ENCODE measurements at regions not wholly inside any gene's neighbourhood (a gene's known extent, or its start where the extent isn't known, plus 50 kb on each side); places are given as distances from the start of the nearest gene placed in this dataset.

GRCh38 chr5:120096413-120096812 is 367.7 kb upstream of the PRR16 start:
- H3K4me1 ChIP-seq: no peaks in the 10 kb centered on the region
- no peak overlapping the region for H3K4me3 ChIP-seq (replicated peaks in 1 of 3)
- no peak for DNase-seq
- no peaks in the 10 kb centered on the region for H3K9me3 ChIP-seq
- no peak for TF ChIP-seq CTCF (IDR thresholded peaks at IDR 0.05)
- TF ChIP-seq POLR2A (IDR thresholded peaks at IDR 0.05): no peak
- H3K27ac ChIP-seq: no peak overlapping the region
- intact Hi-C loops (cut with DNase I): no loop called here
- H3K27me3 ChIP-seq: no peaks in the 10 kb centered on the region
- no peaks in the 10 kb centered on the region for H3K36me3 ChIP-seq
- 62 to 71% methylated on average over 3 of the region's 3 CpGs for WGBS, 2 donors

- Histone ChIP-seq H3K9me3 (no peaks in the 10 kb centered on the region), H3K36me3 (no peaks in the 10 kb centered on the region), H3K27me3 (no peaks in the 10 kb centered on the region), H3K4me3 (replicated peaks in 1 of 3) (no peak overlapping the region), H3K27ac (no peak overlapping the region), H3K4me1 (no peaks in the 10 kb centered on the region)
- intact Hi-C loops (cut with DNase I): no loop called here
- WGBS, 2 donors: 74 to 76% methylated on average over 4 of the region's 4 CpGs
- TF ChIP-seq POLR2A (IDR thresholded peaks at IDR 0.05) (no peak), CTCF (IDR thresholded peaks at IDR 0.05) (no peak)
- DNase-seq: no peak
Measured at GRCh38 chr5:120098426-120098825, 365.7 kb upstream of the PRR16 start.

GRCh38 chr5:120098902-120099535 is 365.1 kb upstream of the PRR16 start:
- intact Hi-C loops (cut with DNase I): no loop called here
- 81 to 87% methylated on average over 5 of the region's 5 CpGs for WGBS, 2 donors
- Histone ChIP-seq H3K4me1 (no peaks in the 10 kb centered on the region), H3K9me3 (no peaks in the 10 kb centered on the region), H3K4me3 (replicated peaks in 1 of 3) (no peak overlapping the region), H3K27ac (no peak overlapping the region), H3K36me3 (no peaks in the 10 kb centered on the region), H3K27me3 (no peaks in the 10 kb centered on the region)
- TF ChIP-seq POLR2A (IDR thresholded peaks at IDR 0.05) (no peak), CTCF (IDR thresholded peaks at IDR 0.05) (no peak)
- no peak for DNase-seq

- no peak overlapping the region for H3K27ac ChIP-seq
- H3K36me3 ChIP-seq: no peaks in the 10 kb centered on the region
- no peaks in the 10 kb centered on the region for H3K9me3 ChIP-seq
- no peaks in the 10 kb centered on the region for H3K27me3 ChIP-seq
- TF ChIP-seq POLR2A (IDR thresholded peaks at IDR 0.05): no peak
- TF ChIP-seq CTCF (IDR thresholded peaks at IDR 0.05): no peak
- no peak overlapping the region for H3K4me3 ChIP-seq (replicated peaks in 1 of 3)
- H3K4me1 ChIP-seq: no peaks in the 10 kb centered on the region
- DNase-seq: no peak
- intact Hi-C loops (cut with DNase I): no loop called here
Measured at GRCh38 chr5:120101771-120102170, 362.3 kb upstream of the PRR16 start.

- WGBS, 2 donors: 80 to 92% methylated on average over 2 of the region's 2 CpGs
- Histone ChIP-seq H3K4me3 (replicated peaks in 1 of 3) (no peak overlapping the region), H3K4me1 (no peaks in the 10 kb centered on the region), H3K36me3 (no peaks in the 10 kb centered on the region), H3K27ac (no peak overlapping the region), H3K27me3 (no peaks in the 10 kb centered on the region), H3K9me3 (no peaks in the 10 kb centered on the region)
- DNase-seq: no peak
- no peak for TF ChIP-seq CTCF (IDR thresholded peaks at IDR 0.05)
- TF ChIP-seq POLR2A (IDR thresholded peaks at IDR 0.05): no peak
- intact Hi-C loops (cut with DNase I): no loop called here
Measured at GRCh38 chr5:120103495-120103894, 360.6 kb upstream of the PRR16 start.
